ENCODE measurements at regions not wholly inside any gene's neighbourhood (a gene's known extent, or its start where the extent isn't known, plus 50 kb on each side); places are given as distances from the start of the nearest gene placed in this dataset.

DNA sequence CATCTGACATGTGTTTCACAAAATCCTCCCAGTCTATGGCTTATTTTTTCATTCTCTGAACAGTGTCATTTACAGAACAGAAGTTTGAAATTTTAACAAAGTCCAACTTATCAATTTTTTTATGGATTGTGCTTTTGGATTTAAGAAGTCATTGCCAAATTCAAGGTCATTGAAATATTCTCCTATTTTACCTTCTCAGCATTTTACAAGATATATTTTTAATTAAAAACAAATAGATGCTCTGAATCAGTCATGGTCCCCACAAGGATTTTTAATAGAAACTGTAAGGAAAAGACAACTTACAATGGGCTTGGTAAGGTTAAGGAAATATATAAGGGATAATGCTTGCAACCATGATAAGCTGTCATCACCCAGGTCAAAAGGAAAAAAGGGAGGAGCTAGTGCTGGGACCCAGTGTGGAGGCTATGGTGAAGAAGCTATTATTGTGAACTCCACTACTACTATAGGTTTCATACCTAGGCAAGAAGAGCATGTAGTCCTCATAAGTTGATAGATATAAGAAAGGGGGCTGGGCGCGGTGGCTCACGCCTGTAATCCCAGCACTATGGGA is 144.5 kb upstream of the KCNJ15 start:
- Histone ChIP-seq H3K9me1 (ENCODE audit: control insufficient read depth, extremely low read depth, insufficient read depth, low read length) (no peaks in the 10 kb centered on the region), H2AFZ (ENCODE audit: control insufficient read depth, low read length) (no peak overlapping the region), H3K4me1 (ENCODE audit: control insufficient read depth, extremely low read depth, insufficient read depth, low read length) (no peaks in the 10 kb centered on the region), H3K27ac (ENCODE audit: control insufficient read depth, insufficient read depth, low read length) (no peak overlapping the region), H3K9me3 (ENCODE audit: control insufficient read depth, low read depth, low read length) (no peaks in the 10 kb centered on the region), H3K4me3 (ENCODE audit: control insufficient read depth in 2 of 3, extremely low read depth in 1 of 3, insufficient read depth in 2 of 3, low read depth in 1 of 3, low read length in 3 of 3) (no peak overlapping the region), H3K36me3 (ENCODE audit: control insufficient read depth in 2 of 2, extremely low read depth in 1 of 2, insufficient read depth in 2 of 2, low read length in 2 of 2) (no peaks in the 10 kb centered on the region), H3K79me2 (ENCODE audit: control insufficient read depth, insufficient read depth, low read length) (no peaks in the 10 kb centered on the region), H3K27me3 (ENCODE audit: control insufficient read depth, extremely low read depth, insufficient read depth, low read length) (no peaks in the 10 kb centered on the region), H3K4me2 (ENCODE audit: control insufficient read depth, extremely low read depth, insufficient read depth, low read depth, low read length) (no peak overlapping the region), H3K9ac (ENCODE audit: control insufficient read depth, extremely low read depth, insufficient read depth, low read length) (no peak overlapping the region), H4K20me1 (ENCODE audit: control insufficient read depth, extremely low read depth, insufficient read depth, low read length) (no peaks in the 10 kb centered on the region)
- DNase-seq (ENCODE audit: low read depth, low spot score) (no peak), FAIRE-seq (no peak)
- dilution Hi-C loops (cut with MboI; ENCODE audit: extremely low pct_ligation_motif_present, low sequenced_read_pairs): no loop called here
- TF ChIP-seq, protein P1, sequence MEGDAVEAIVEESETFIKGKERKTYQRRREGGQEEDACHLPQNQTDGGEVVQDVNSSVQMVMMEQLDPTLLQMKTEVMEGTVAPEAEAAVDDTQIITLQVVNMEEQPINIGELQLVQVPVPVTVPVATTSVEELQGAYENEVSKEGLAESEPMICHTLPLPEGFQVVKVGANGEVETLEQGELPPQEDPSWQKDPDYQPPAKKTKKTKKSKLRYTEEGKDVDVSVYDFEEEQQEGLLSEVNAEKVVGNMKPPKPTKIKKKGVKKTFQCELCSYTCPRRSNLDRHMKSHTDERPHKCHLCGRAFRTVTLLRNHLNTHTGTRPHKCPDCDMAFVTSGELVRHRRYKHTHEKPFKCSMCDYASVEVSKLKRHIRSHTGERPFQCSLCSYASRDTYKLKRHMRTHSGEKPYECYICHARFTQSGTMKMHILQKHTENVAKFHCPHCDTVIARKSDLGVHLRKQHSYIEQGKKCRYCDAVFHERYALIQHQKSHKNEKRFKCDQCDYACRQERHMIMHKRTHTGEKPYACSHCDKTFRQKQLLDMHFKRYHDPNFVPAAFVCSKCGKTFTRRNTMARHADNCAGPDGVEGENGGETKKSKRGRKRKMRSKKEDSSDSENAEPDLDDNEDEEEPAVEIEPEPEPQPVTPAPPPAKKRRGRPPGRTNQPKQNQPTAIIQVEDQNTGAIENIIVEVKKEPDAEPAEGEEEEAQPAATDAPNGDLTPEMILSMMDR (optimal IDR thresholded peaks at IDR 0.05 in 1 of 3, IDR thresholded peaks at IDR 0.05 in 1 of 3, conservative IDR thresholded peaks at IDR 0.05 in 1 of 3; ENCODE audit: extremely low read depth in 1 of 3, insufficient read depth in 2 of 3, low read length in 3 of 3): no peak

DNA sequence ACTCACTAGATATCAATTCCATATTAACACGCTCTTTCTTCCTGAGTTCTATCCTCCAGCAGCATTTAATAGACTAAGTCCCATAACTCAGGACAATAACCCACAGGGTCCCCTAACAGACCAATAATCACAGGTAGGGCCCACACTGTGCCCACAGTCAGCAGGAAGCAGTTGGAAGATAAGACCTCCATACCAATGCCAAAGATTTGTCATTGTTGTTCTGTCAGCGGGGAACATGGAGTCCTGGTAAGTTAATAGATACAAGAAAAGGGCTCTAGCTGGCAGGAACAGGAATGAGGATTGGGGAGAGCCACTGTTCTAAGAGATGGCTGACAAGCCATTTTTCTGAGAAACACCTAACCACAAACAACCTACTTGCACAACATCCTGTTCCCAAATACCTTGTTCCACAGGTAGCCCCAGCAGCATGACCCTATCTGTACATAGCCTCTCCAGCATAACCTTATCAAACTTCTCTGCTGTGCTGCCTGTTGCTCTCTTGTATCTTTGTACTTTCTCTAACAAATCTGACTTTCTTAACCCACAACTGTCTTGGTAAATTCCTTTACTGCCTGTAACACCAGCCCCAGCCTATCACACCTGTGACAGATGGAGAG is 142.0 kb upstream of the KCNJ15 start:
- Histone ChIP-seq H3K4me3 (ENCODE audit: control insufficient read depth in 2 of 3, extremely low read depth in 1 of 3, insufficient read depth in 2 of 3, low read depth in 1 of 3, low read length in 3 of 3) (no peak overlapping the region), H3K27me3 (ENCODE audit: control insufficient read depth, extremely low read depth, insufficient read depth, low read length) (no peaks in the 10 kb centered on the region), H3K9me3 (ENCODE audit: control insufficient read depth, low read depth, low read length) (no peaks in the 10 kb centered on the region), H3K36me3 (ENCODE audit: control insufficient read depth in 2 of 2, extremely low read depth in 1 of 2, insufficient read depth in 2 of 2, low read length in 2 of 2) (no peaks in the 10 kb centered on the region), H3K27ac (ENCODE audit: control insufficient read depth, insufficient read depth, low read length) (no peak overlapping the region), H3K9me1 (ENCODE audit: control insufficient read depth, extremely low read depth, insufficient read depth, low read length) (no peaks in the 10 kb centered on the region), H3K79me2 (ENCODE audit: control insufficient read depth, insufficient read depth, low read length) (no peaks in the 10 kb centered on the region), H3K4me2 (ENCODE audit: control insufficient read depth, extremely low read depth, insufficient read depth, low read depth, low read length) (no peak overlapping the region), H2AFZ (ENCODE audit: control insufficient read depth, low read length) (no peak overlapping the region), H4K20me1 (ENCODE audit: control insufficient read depth, extremely low read depth, insufficient read depth, low read length) (no peaks in the 10 kb centered on the region), H3K4me1 (ENCODE audit: control insufficient read depth, extremely low read depth, insufficient read depth, low read length) (no peaks in the 10 kb centered on the region), H3K9ac (ENCODE audit: control insufficient read depth, extremely low read depth, insufficient read depth, low read length) (no peak overlapping the region)
- DNase-seq (ENCODE audit: low read depth, low spot score) (no peak), FAIRE-seq (no peak)
- TF ChIP-seq, protein P1 (optimal IDR thresholded peaks at IDR 0.05 in 1 of 3, IDR thresholded peaks at IDR 0.05 in 1 of 3, conservative IDR thresholded peaks at IDR 0.05 in 1 of 3; ENCODE audit: extremely low read depth in 1 of 3, insufficient read depth in 2 of 3, low read length in 3 of 3): no peak
- no peak for TF ChIP-seq EZH2 (IDR thresholded peaks at IDR 0.05; ENCODE audit: low read length)
- dilution Hi-C loops (cut with MboI; ENCODE audit: extremely low pct_ligation_motif_present, low sequenced_read_pairs): no loop called here

Data from keratinocyte (primary cell).